ENCODE measurements at regions not wholly inside any gene's neighbourhood (a gene's known extent, or its start where the extent isn't known, plus 50 kb on each side); places are given as distances from the start of the nearest gene placed in this dataset.
"Not testable (repeated sequence)": the region's sequence is repeated elsewhere in the genome, so short reads cannot be mapped to it uniquely, and the experiment has no call there.

- CTCF ChIA-PET (ENCODE audit: partially characterized antibody); H3K4me2 ChIP-seq (ENCODE audit: insufficient read depth in 1 of 2, low read depth in 2 of 2, low read length in 2 of 2): not testable (repeated sequence)
Measured at GRCh38 chr2:193025556-193025955, 830.8 kb upstream of the TMEFF2 start.

More at GRCh38 chr2:193025556-193025955, 830.8 kb upstream of the TMEFF2 start:
- FAIRE-seq; H3K4ac ChIP-seq (replicated peaks; ENCODE audit: insufficient read length, low read depth, low read length); H3K27me3 ChIP-seq (replicated peaks in 1 of 4; ENCODE audit: control insufficient read depth in 3 of 4, extremely low read depth in 1 of 4, insufficient read depth in 3 of 4, low read length in 3 of 4); H3K9me3 ChIP-seq (ENCODE audit: insufficient read depth in 2 of 2, low read depth in 1 of 2, low read length in 1 of 2); H3K27ac ChIP-seq (ENCODE audit: low read depth, low read length); H2BK12ac ChIP-seq (ENCODE audit: low read depth, low read length); H4K91ac ChIP-seq (replicated peaks; ENCODE audit: insufficient read length, low read length); H4K20me1 ChIP-seq (replicated peaks in 1 of 2; ENCODE audit: control insufficient read depth in 1 of 2, insufficient read depth in 2 of 2, low read length in 2 of 2); H2BK15ac ChIP-seq (ENCODE audit: low read length); H3K14ac ChIP-seq (ENCODE audit: insufficient read length); H3K23me2 ChIP-seq (ENCODE audit: low read depth, low read length); H4K8ac ChIP-seq (ENCODE audit: extremely low read depth, insufficient read depth, low read length); POLR2A ChIA-PET (ENCODE audit: partially characterized antibody); H2BK20ac ChIP-seq (ENCODE audit: low read length); H3K79me1 ChIP-seq (ENCODE audit: low read depth, low read length); H3K4me3 ChIP-seq (ENCODE audit: extremely low read depth in 1 of 4, insufficient read depth in 2 of 4, low read depth in 3 of 4, low read length in 4 of 4); H3K18ac ChIP-seq (ENCODE audit: extremely low read depth, low read length); H3K4me1 ChIP-seq (replicated peaks in 1 of 4; ENCODE audit: control insufficient read depth in 3 of 4, insufficient read depth in 4 of 4, low read length in 3 of 4); DNase-seq (ENCODE audit: low read depth in 1 of 2, low spot score in 2 of 2); H3K9ac ChIP-seq (replicated peaks in 1 of 4; ENCODE audit: extremely low read depth in 1 of 4, low read depth in 3 of 4, low read length in 3 of 4); H2AK5ac ChIP-seq (ENCODE audit: low read depth, low read length); H3K79me2 ChIP-seq (ENCODE audit: control insufficient read depth in 1 of 2, insufficient read depth in 2 of 2, low read length in 2 of 2); H2BK120ac ChIP-seq (replicated peaks; ENCODE audit: low read depth, low read length); H2BK5ac ChIP-seq (ENCODE audit: low read depth, low read length); H4K5ac ChIP-seq (ENCODE audit: insufficient read length, low read depth, low read length); H3K23ac ChIP-seq (ENCODE audit: insufficient read length); H2AFZ ChIP-seq (ENCODE audit: low read length); H3K36me3 ChIP-seq (ENCODE audit: control insufficient read depth in 2 of 4, insufficient read depth in 4 of 4, low read length in 3 of 4); H3K56ac ChIP-seq (replicated peaks; ENCODE audit: insufficient read length, low read depth, low read length): not testable (repeated sequence)
- 93% methylated on average over 3 of the region's 3 CpGs; no CpG with 5 or more reads in 1 of the 2 experiments for WGBS, 2 experiments (ENCODE audit: extremely low coverage in 1 of 2, insufficient coverage in 1 of 2, insufficient read length in 1 of 2, insufficient replicate concordance in 2 of 2, low coverage in 1 of 2, low lambda C conversion rate in 2 of 2, missing lambda C conversion rate in 1 of 2)
- peak in 1 of 2 experiments; percentile 44; a peak in 1 of 3 replicates for TF ChIP-seq EP300 (IDR thresholded peaks at IDR 0.05; ENCODE audit: borderline replicate concordance in 1 of 2, low read depth in 2 of 2, low read length in 2 of 2)
